Left lung (tissue), 4 donors: ENCODE measurements at regions not wholly inside any gene's neighbourhood (a gene's known extent, or its start where the extent isn't known, plus 50 kb on each side); places are given as distances from the start of the nearest gene placed in this dataset.

Experiments
- ATAC-seq: fragments of 200-7000 bp; cut with Tn5 transposase; one replicate; pipeline ENCODE4 v1.9.1; 2020; ENCODE audit warnings: moderate library complexity
- DNase-seq, 4 donors: peaks; one replicate each; pipeline ENCODE4 v3.0.0-alpha.2; 2013 to 2020
- H3K27ac ChIP-seq, 2 donors: fragments of 200-600 bp; sonication (generic) in 1 of 2; one replicate each; pipeline versions ENCODE4 v1.5.0 to v1.8.0; 2020 to 2021
- H3K27me3 ChIP-seq, 2 donors: fragments of 200-600 bp; sonication (generic) in 1 of 2; one replicate each; pipeline versions ENCODE4 v1.5.0 to v1.8.0; 2020 to 2021
- H3K36me3 ChIP-seq, 2 donors: fragments of 200-600 bp; sonication (generic) in 1 of 2; one replicate each; pipeline versions ENCODE4 v1.5.0 to v1.8.0; 2020 to 2021
- H3K4me1 ChIP-seq, 2 donors: fragments of 200-600 bp; one replicate each; pipeline ENCODE4 v1.8.0; 2021
- H3K4me3 ChIP-seq, 2 donors: fragments of 200-600 bp; sonication (generic) in 1 of 2; one replicate each; pipeline versions ENCODE4 v1.5.0 to v1.8.0; 2020 to 2021; ENCODE audit warnings: mild to moderate bottlenecking in 1 of 2
- H3K9me3 ChIP-seq, 2 donors: fragments of 200-600 bp; sonication (generic) in 1 of 2; one replicate each; pipeline versions ENCODE4 v1.5.0 to v1.8.0; 2020 to 2021
- intact Hi-C, 2 donors: fragments of 100-400 bp; cut with DNase I; formaldehyde crosslinking; loops; one replicate each; pipeline versions ENCODE4 v1.11.2 to v1.14.2; 2022
- TF ChIP-seq, protein P1 (sequence below), 2 donors: fragments of 200-600 bp; sonication (generic) in 1 of 2; IDR thresholded peaks; one replicate each; pipeline versions ENCODE4 v1.5.0 to v1.8.0; 2021; ENCODE audit warnings: antibody characterized with exemption in 2 of 2
- donor health status: DM: no; HTN: yes; CAD: no.
- donor health status: DM: no; HTN: no; CAD: no.

DNA sequence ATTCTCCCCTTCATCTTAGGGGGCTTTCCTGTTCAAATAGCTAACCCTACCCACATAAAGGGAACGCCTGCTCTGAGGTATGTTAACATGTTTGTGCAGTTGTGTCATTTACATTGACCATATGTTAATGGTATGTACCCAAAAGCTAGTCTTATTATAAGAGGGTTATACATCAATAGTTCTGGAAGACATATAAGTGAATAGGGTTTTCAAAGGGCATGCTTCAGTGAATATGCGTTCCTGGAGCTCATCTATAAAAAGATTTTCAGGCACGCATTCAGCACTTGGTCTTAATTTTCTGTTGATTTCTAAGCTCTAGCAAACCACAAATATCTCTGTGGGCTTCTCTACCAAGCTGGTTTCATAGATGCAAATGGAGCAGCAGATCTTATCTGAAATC is 766.1 kb downstream of the IRX1 start:
- ATAC-seq (no peak), DNase-seq (no peak)
- TF ChIP-seq, protein P1, sequence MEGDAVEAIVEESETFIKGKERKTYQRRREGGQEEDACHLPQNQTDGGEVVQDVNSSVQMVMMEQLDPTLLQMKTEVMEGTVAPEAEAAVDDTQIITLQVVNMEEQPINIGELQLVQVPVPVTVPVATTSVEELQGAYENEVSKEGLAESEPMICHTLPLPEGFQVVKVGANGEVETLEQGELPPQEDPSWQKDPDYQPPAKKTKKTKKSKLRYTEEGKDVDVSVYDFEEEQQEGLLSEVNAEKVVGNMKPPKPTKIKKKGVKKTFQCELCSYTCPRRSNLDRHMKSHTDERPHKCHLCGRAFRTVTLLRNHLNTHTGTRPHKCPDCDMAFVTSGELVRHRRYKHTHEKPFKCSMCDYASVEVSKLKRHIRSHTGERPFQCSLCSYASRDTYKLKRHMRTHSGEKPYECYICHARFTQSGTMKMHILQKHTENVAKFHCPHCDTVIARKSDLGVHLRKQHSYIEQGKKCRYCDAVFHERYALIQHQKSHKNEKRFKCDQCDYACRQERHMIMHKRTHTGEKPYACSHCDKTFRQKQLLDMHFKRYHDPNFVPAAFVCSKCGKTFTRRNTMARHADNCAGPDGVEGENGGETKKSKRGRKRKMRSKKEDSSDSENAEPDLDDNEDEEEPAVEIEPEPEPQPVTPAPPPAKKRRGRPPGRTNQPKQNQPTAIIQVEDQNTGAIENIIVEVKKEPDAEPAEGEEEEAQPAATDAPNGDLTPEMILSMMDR (IDR thresholded peaks at IDR 0.05): no peak
- Histone ChIP-seq H3K27ac (no peak overlapping the region), H3K36me3 (no peaks in the 10 kb centered on the region), H3K4me3 (no peak overlapping the region), H3K9me3 (peaks cover 0 to 2% of the 10 kb centered on the region in 2 donors), H3K27me3 (no peaks in the 10 kb centered on the region), H3K4me1 (no peaks in the 10 kb centered on the region)
- intact Hi-C loops: no loop called here

DNA sequence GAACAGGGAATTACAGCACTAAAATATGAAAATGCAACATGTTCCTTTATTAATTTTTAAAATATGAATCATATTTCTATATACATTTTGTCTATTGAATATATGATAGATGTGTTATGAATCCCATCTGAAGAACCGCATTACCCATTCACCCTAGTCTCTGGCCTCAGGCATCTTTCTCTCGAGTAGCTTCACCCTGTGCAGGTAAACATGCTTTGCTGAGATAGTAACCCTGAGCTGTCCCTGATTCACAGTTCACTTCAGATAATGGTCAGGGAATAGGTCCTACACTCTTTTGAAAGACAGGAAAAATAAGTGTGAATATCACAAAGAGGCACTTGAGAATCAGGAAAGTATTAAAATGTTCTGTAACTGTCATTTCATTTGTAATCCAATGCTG is 766.8 kb downstream of the IRX1 start:
- no peak overlapping the region for H3K4me3 ChIP-seq
- no peaks in the 10 kb centered on the region for H3K4me1 ChIP-seq
- H3K9me3 ChIP-seq: peaks cover 0 to 2% of the 10 kb centered on the region in 2 donors
- DNase-seq: no peak
- ATAC-seq: no peak
- H3K27ac ChIP-seq: no peak overlapping the region
- intact Hi-C loops: no loop called here
- H3K27me3 ChIP-seq: no peaks in the 10 kb centered on the region
- TF ChIP-seq, protein P1 (IDR thresholded peaks at IDR 0.05): no peak
- H3K36me3 ChIP-seq: no peaks in the 10 kb centered on the region

- H3K36me3 ChIP-seq: no peaks in the 10 kb centered on the region
- intact Hi-C loops: no loop called here
- ATAC-seq (no peak), DNase-seq (no peak)
- H3K4me1 ChIP-seq: no peaks in the 10 kb centered on the region
- TF ChIP-seq, protein P1 (IDR thresholded peaks at IDR 0.05): no peak
- H3K4me3 ChIP-seq: no peak overlapping the region
- peaks cover 0 to 2% of the 10 kb centered on the region in 2 donors for H3K9me3 ChIP-seq
- H3K27ac ChIP-seq: no peak overlapping the region
- H3K27me3 ChIP-seq: no peaks in the 10 kb centered on the region
Measured at GRCh38 chr5:4363045-4363444, 767.4 kb downstream of the IRX1 start.

- intact Hi-C loops: no loop called here
- TF ChIP-seq, protein P1 (IDR thresholded peaks at IDR 0.05): no peak
Measured at GRCh38 chr5:4366628-4367027, 771.0 kb downstream of the IRX1 start.

GRCh38 chr5:4370218-4370617 is 769.9 kb upstream of the ADAMTS16 start:
- intact Hi-C loops: no loop called here
- TF ChIP-seq, protein P1 (IDR thresholded peaks at IDR 0.05): no peak
- H3K36me3 ChIP-seq: no peaks in the 10 kb centered on the region
- no peak overlapping the region for H3K4me3 ChIP-seq
- no peak for DNase-seq
- no peak overlapping the region for H3K27ac ChIP-seq
- no peaks in the 10 kb centered on the region for H3K4me1 ChIP-seq
- no peak for ATAC-seq
- H3K27me3 ChIP-seq: no peaks in the 10 kb centered on the region
- H3K9me3 ChIP-seq: no peaks in the 10 kb centered on the region

More at GRCh38 chr5:4366628-4367027, 771.0 kb downstream of the IRX1 start:
- Histone ChIP-seq H3K4me3 (no peak overlapping the region), H3K9me3 (no peaks in the 10 kb centered on the region), H3K27ac (no peak overlapping the region), H3K36me3 (no peaks in the 10 kb centered on the region), H3K4me1 (no peaks in the 10 kb centered on the region), H3K27me3 (no peaks in the 10 kb centered on the region)
- no peak for DNase-seq
- ATAC-seq: no peak
